Left renal cortex interstitium (tissue), 4 donors: ENCODE measurements at regions not wholly inside any gene's neighbourhood (a gene's known extent, or its start where the extent isn't known, plus 50 kb on each side); places are given as distances from the start of the nearest gene placed in this dataset.

ENCODE experiments used
- DNase-seq, 4 donors: peaks; one replicate each; pipeline ENCODE4 v3.0.0-alpha.2; 2013; ENCODE audit warnings: low read depth in 4 of 4, low spot score in 2 of 4, missing footprints in 1 of 4

- no peak for DNase-seq
These were observed 1072.3 kb downstream of the RAPGEF2 start for GRCh38 chr4:160175064-160175643.

GRCh38 chr4:160180211-160180610 is 1077.3 kb downstream of the RAPGEF2 start:
- no peak for DNase-seq

GRCh38 chr4:160182727-160183126 is 1079.8 kb downstream of the RAPGEF2 start:
- no peak for DNase-seq

DNA sequence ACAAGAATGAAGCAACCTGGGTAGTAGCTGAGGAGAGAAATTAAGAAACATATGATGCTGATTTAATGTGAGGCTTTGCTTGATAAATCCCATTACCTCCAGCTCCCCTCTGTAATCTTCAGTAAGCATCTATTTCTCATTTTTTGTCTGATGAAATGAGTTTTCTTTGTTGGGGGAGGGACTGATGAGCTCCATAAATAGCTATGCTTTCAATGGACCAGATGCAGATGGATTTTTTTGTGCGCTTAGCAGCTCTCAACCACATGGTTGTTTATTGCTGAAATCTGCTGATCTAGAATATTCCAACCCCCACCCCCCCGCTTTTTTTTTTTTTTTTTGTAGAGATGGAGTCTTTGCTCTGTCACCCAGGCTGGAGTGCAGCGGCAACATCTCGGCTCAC is 1082.0 kb downstream of the RAPGEF2 start:
- no peak for DNase-seq

DNA sequence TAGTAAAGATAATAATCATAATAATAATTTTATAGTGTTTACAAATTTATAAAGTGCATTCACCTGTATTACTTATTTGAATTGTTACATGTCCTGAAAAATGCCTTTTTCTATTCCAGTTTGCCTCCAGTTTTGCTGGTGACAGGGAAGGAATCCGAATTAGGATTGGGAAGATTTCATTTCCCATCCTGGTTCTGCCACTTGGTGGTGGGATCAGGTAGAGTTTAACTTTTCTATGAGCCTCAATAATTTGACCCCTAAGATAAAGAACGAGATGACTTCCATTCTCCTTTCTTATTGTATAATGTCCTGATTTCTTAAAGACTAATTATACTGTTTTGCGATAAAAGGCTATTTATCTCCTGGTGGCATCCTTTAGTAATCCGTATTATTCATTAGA is 1090.9 kb downstream of the RAPGEF2 start:
- DNase-seq: no peak

GRCh38 chr4:160194716-160195115 is 1091.8 kb downstream of the RAPGEF2 start:
- no peak for DNase-seq

GRCh38 chr4:160202802-160203201 is 1099.9 kb downstream of the RAPGEF2 start:
- DNase-seq: no peak

GRCh38 chr4:160212078-160212477 is 1109.2 kb downstream of the RAPGEF2 start:
- DNase-seq: no peak

DNA sequence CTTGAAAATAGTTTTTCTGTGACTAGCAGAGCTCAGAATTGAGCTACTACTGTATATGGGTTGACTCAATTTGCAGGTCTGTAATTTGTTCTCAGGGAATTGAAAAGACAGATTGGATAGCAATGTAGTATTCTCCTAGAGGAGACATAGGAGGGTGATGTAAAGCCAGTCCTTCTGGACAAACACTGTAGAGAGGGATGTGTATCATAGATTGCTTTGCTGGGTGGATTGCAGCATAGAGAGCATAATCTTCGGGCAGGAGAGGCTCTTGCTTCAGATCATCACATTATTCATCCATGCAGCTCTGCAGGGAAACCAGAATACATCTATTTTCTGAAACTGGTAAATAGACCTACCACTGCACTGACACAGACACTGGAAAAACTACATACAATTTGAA is 1110.5 kb downstream of the RAPGEF2 start:
- no peak for DNase-seq

DNA sequence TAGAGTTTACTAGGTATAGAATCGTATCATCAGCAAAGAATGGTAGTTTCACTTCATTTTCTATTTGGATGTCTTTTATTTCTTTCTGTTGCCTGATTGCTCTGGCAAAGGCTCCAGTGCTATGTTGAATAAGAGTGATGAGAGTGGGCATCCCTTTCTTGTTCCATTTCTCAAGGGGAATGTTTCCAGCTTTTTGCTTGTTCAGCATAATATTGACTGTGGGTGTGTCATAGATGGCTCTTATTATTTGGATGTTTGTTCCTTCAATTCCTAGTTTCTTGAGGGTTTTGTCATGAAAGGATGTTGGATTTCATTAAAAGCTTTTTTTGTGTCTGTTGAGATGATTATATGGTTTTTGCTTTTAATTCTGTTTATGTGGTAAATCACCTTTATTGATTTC is 1114.5 kb downstream of the RAPGEF2 start:
- DNase-seq: no peak

DNA sequence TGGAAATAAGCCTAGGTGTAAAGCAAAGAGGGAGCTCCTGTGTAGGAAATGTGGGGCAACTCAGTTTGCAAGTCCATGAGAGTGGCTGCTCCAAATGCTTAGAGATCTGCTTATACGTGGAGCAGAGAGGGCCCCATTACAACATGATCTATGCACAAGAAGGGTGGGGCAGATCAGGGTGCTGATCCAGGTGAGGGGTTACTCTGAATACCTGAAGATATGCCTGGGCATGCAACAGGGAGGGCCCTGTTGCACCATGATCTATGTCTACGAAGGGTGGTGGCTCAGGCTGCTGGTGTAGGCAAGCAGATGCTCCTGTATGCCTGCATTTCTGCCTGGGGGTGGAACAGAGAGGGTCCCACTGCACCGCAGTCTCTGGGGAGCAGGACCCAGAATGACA is 1121.2 kb downstream of the RAPGEF2 start:
- no peak for DNase-seq

- DNase-seq: no peak
These were observed 1130.3 kb downstream of the RAPGEF2 start for GRCh38 chr4:160233141-160233540.

- DNase-seq: no peak
These were observed 1132.4 kb downstream of the RAPGEF2 start for GRCh38 chr4:160235285-160235684.

DNA sequence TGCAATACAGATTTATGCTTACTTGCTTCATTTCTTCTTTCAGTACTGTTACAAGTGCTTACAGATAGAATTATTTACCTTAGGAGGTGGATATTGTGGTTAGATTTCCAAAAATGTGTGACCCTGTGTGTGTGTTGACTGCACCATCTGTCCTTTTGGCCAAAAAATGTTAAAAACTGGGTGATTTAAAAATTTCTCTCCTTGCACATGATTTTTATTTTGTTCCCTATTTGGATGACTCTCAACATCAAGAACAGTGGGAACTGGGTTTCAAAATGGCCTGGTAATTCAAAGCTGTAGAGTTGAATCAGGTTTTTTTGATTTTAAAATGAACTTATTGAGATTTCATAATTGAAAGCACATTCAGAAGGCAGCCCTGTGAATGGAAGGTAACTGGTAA is 1132.9 kb downstream of the RAPGEF2 start:
- no peak for DNase-seq

DNA sequence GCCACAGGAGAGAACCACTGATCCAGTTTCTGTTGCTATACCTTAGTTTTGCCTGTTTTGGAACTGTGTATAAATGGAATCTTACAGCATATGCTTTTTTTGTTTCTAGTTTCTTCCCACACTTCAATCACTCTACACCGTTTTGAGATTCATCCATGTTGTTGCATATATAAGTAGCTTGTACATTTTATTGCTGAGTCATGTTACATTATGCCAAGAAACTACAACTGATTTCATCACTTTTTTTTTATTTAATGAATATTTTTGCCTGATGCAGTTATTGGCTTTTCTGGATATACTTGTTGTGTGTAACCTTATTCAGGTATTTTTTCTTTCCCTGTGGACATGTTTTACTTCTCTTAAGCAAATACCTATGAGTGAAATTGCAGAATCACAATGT is 1135.9 kb downstream of the RAPGEF2 start:
- DNase-seq: no peak

DNA sequence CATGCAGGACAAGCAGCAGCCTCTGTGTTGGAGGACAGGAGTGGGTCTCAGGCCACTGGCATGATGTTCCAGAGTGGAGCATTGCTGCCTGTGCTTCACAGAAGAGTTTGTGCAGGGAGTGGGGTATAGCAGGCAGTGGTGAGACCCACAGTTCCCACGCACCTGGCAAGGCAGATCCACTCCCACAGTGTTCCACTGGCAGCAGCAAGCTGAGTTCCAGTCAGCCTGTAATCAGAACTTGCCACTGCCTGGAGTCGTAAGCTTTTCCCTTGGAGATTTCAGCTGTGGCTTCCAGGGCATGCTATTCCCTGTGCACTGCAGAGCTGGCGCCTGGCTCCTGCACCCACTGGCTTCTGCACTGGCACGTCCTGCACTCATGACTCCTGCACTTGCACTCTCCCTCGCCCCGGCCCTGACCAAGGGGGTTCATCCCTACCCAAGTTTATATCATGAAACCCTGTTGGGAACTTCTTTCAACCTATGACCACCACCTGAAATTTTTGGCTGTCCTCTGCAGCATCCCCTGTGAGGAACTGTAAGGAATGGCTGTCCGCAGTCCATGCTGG is 1144.3 kb downstream of the RAPGEF2 start:
- no peak for DNase-seq

GRCh38 chr4:160251522-160252170 is 1148.8 kb downstream of the RAPGEF2 start:
- no peak for DNase-seq

- no peak for DNase-seq
These were observed 1154.4 kb downstream of the RAPGEF2 start for GRCh38 chr4:160257318-160257717.

- DNase-seq: no peak
These were observed 1162.1 kb downstream of the RAPGEF2 start for GRCh38 chr4:160265014-160265413.

- no peak for DNase-seq
These were observed 1163.0 kb downstream of the RAPGEF2 start for GRCh38 chr4:160265836-160266235.

GRCh38 chr4:160276785-160277325 is 1174.0 kb downstream of the RAPGEF2 start:
- no peak for DNase-seq

- DNase-seq: no peak
These were observed 1180.2 kb downstream of the RAPGEF2 start for GRCh38 chr4:160283081-160283480.
